Tibial nerve (tissue), 4 donors: ENCODE measurements at regions not wholly inside any gene's neighbourhood (a gene's known extent, or its start where the extent isn't known, plus 50 kb on each side); places are given as distances from the start of the nearest gene placed in this dataset.

ENCODE experiments used
- DNase-seq, 2 donors: peaks; one replicate each; pipeline ENCODE4 v3.0.0-alpha.2; 2019; ENCODE audit warnings: low spot score in 2 of 2
- H3K27ac ChIP-seq, 4 donors: fragments of 200-600 bp; sonication (generic) in 3 of 4; one replicate each; pipeline ENCODE4 v1.5.1; 2017 to 2019; ENCODE audit warnings: mild to moderate bottlenecking in 1 of 4
- H3K27me3 ChIP-seq, 2 donors: fragments of 200-600 bp; sonication (generic) in 1 of 2; one replicate each; pipeline versions ENCODE4 v1.5.1 to v1.6.0; 2017 to 2019
- H3K36me3 ChIP-seq, 3 donors: fragments of 200-600 bp; sonication (generic); one replicate each; pipeline ENCODE4 v1.5.1; 2018 to 2019
- H3K4me1 ChIP-seq, 4 donors: fragments of 200-600 bp; sonication (generic) in 3 of 4; one replicate each; pipeline ENCODE4 v1.5.1; 2017 to 2019
- H3K4me3 ChIP-seq, 4 donors: fragments of 200-600 bp; sonication (generic) in 3 of 4; one replicate each; pipeline ENCODE4 v1.5.1; 2017 to 2019; ENCODE audit warnings: mild to moderate bottlenecking in 1 of 4, moderate library complexity in 1 of 4
- H3K9me3 ChIP-seq, 4 donors: fragments of 200-600 bp; sonication (generic) in 3 of 4; one replicate each; pipeline ENCODE4 v1.5.1; 2017 to 2019
- CTCF ChIP-seq, 5 experiments: fragments of 200-600 bp in 3 of 5; fragments of 450-650 bp in 2 of 5; sonication (generic) in 3 of 5; IDR thresholded peaks; one replicate each; pipeline ENCODE4 v1.5.1; 2016 to 2019; ENCODE audit warnings: antibody characterized with exemption in 5 of 5, mild to moderate bottlenecking in 3 of 5, moderate library complexity in 2 of 5
- EP300 ChIP-seq, 2 donors: sonication (generic); formaldehyde crosslinking; IDR thresholded peaks; one replicate each; pipeline ENCODE4 v1.6.1; 2017; ENCODE audit warnings: antibody characterized with exemption in 2 of 2, mild to moderate bottlenecking in 1 of 2
- POLR2A ChIP-seq, 2 donors: fragments of 450-650 bp; IDR thresholded peaks; one replicate each; pipeline ENCODE4 v1.6.1; 2017; ENCODE audit warnings: antibody characterized with exemption in 2 of 2, mild to moderate bottlenecking in 2 of 2, moderate library complexity in 2 of 2
- WGBS, 2 donors: methylation state at CpG; one replicate each; pipeline ENCODE4 v1.1.5; 2018; 5-methylcytosine and 5-hydroxymethylcytosine counted together

- WGBS, 2 donors = 84 to 93% methylated on average over 5 of the region's 5 CpGs
- Histone ChIP-seq H3K4me3 (no peak overlapping the region), H3K9me3 (peaks cover 0 to 5% (median 0%) of the 10 kb centered on the region in 4 donors), H3K4me1 (no peaks in the 10 kb centered on the region), H3K36me3 (no peaks in the 10 kb centered on the region), H3K27ac (no peak overlapping the region), H3K27me3 (no peaks in the 10 kb centered on the region)
- TF ChIP-seq POLR2A (IDR thresholded peaks at IDR 0.05) (no peak), EP300 (IDR thresholded peaks at IDR 0.05) (no peak), CTCF (IDR thresholded peaks at IDR 0.05) (no peak)
- DNase-seq = no peak
Measured at GRCh38 chr13:37345391-37345790, 239.9 kb upstream of the CSNK1A1L start.

- no peak overlapping the region for H3K27ac ChIP-seq
- H3K36me3 ChIP-seq = no peaks in the 10 kb centered on the region
- H3K27me3 ChIP-seq = no peaks in the 10 kb centered on the region
- no peaks in the 10 kb centered on the region for H3K4me1 ChIP-seq
- H3K9me3 ChIP-seq = peaks cover 0 to 5% (median 0%) of the 10 kb centered on the region in 4 donors
- no peak overlapping the region for H3K4me3 ChIP-seq
- 5 to 8% methylated on average over 3 of the region's 3 CpGs for WGBS, 2 donors
- DNase-seq = no peak
- TF ChIP-seq POLR2A (IDR thresholded peaks at IDR 0.05) (no peak), CTCF (IDR thresholded peaks at IDR 0.05) (no peak), EP300 (IDR thresholded peaks at IDR 0.05) (no peak)
Measured at GRCh38 chr13:37344056-37344455, 238.6 kb upstream of the CSNK1A1L start.

- H3K27ac ChIP-seq = no peak overlapping the region
- H3K4me3 ChIP-seq = no peak overlapping the region
- H3K36me3 ChIP-seq = no peaks in the 10 kb centered on the region
- no peak for DNase-seq
- no peaks in the 10 kb centered on the region for H3K9me3 ChIP-seq
- H3K4me1 ChIP-seq = no peaks in the 10 kb centered on the region
- TF ChIP-seq POLR2A (IDR thresholded peaks at IDR 0.05) (no peak), EP300 (IDR thresholded peaks at IDR 0.05) (no peak)
- no peaks in the 10 kb centered on the region for H3K27me3 ChIP-seq
- 84 to 86% methylated on average over 6 of the region's 6 CpGs for WGBS, 2 donors
Measured at GRCh38 chr13:37342205-37342604, 236.7 kb upstream of the CSNK1A1L start.

- Histone ChIP-seq H3K27me3 (no peaks in the 10 kb centered on the region), H3K9me3 (no peaks in the 10 kb centered on the region), H3K27ac (no peak overlapping the region), H3K4me1 (no peaks in the 10 kb centered on the region), H3K4me3 (no peak overlapping the region), H3K36me3 (no peaks in the 10 kb centered on the region)
- 65 to 75% methylated on average over 4 to 7 of the region's 7 CpGs for WGBS, 2 donors
- DNase-seq = no peak
- no peak for TF ChIP-seq EP300 (IDR thresholded peaks at IDR 0.05)
- no peak for TF ChIP-seq POLR2A (IDR thresholded peaks at IDR 0.05)
- TF ChIP-seq CTCF (IDR thresholded peaks at IDR 0.05) = no peak
Measured at GRCh38 chr13:37340901-37341670, 235.6 kb upstream of the CSNK1A1L start.

- WGBS, 2 donors = 84 to 92% methylated on average over 2 of the region's 2 CpGs
- H3K36me3 ChIP-seq = no peaks in the 10 kb centered on the region
- H3K4me3 ChIP-seq = no peak overlapping the region
- no peak for DNase-seq
- no peak for TF ChIP-seq POLR2A (IDR thresholded peaks at IDR 0.05)
- TF ChIP-seq EP300 (IDR thresholded peaks at IDR 0.05) = no peak
- no peak for TF ChIP-seq CTCF (IDR thresholded peaks at IDR 0.05)
- H3K9me3 ChIP-seq = no peaks in the 10 kb centered on the region
- no peaks in the 10 kb centered on the region for H3K4me1 ChIP-seq
- H3K27ac ChIP-seq = no peak overlapping the region
- no peaks in the 10 kb centered on the region for H3K27me3 ChIP-seq
Measured at GRCh38 chr13:37339386-37339735, 233.9 kb upstream of the CSNK1A1L start.
